ENCODE measurements at regions not wholly inside any gene's neighbourhood (a gene's known extent, or its start where the extent isn't known, plus 50 kb on each side); places are given as distances from the start of the nearest gene placed in this dataset.
A peak's percentile ranks its signal among the peaks of the same experiment; 100 is the strongest.

DNA sequence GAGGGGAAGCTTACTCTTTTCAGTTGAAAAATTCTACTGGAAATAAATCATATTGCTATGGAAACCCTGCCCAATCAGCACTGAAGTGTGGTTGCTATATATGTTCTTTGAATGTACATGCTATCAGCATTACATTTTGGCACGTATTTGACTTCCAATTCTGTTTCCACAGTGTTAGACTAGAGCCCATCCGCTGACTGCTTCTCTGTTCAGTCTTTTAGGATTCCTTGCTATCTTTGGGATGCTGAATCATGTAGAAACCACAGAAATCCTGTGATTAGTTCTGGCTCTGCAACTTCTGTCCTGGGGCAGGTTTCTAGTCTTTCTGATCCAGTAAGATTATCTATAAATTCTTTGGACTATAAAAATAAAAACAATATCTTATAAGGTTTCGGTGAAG lies 128.2 kb upstream of the SLC7A14 start:
- CTCF ChIA-PET (ENCODE audit: low intra/inter-chr PET ratio) = no interaction called here
- TF ChIP-seq, protein P1, sequence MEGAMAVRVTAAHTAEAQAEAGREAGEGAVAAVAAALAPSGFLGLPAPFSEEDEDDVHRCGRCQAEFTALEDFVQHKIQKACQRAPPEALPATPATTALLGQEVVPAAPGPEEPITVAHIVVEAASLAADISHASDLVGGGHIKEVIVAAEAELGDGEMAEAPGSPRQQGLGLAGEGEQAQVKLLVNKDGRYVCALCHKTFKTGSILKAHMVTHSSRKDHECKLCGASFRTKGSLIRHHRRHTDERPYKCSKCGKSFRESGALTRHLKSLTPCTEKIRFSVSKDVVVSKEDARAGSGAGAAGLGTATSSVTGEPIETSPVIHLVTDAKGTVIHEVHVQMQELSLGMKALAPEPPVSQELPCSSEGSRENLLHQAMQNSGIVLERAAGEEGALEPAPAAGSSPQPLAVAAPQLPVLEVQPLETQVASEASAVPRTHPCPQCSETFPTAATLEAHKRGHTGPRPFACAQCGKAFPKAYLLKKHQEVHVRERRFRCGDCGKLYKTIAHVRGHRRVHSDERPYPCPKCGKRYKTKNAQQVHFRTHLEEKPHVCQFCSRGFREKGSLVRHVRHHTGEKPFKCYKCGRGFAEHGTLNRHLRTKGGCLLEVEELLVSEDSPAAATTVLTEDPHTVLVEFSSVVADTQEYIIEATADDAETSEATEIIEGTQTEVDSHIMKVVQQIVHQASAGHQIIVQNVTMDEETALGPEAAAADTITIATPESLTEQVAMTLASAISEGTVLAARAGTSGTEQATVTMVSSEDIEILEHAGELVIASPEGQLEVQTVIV (CRISPR knock-in tag; IDR thresholded peaks at IDR 0.05; ENCODE audit: borderline replicate concordance) = no peak
- TF ChIP-seq KDM4B (IDR thresholded peaks at IDR 0.05; ENCODE audit: borderline replicate concordance in 2 of 2, low read depth in 1 of 2) (no peak), MYNN (IDR thresholded peaks at IDR 0.05) (no peak), MYNN (CRISPR knock-in tag; IDR thresholded peaks at IDR 0.05) (no peak), PTBP1 (IDR thresholded peaks at IDR 0.05; ENCODE audit: low read depth, low read length) (no peak), RCOR1 (IDR thresholded peaks at IDR 0.05; ENCODE audit: borderline replicate concordance in 1 of 2, low read depth in 2 of 2, low read length in 2 of 2) (peak in 1 of 2 experiments; percentile 95; a peak in 3 of 4 replicates), SREBF1 (IDR thresholded peaks at IDR 0.05; ENCODE audit: borderline replicate concordance, low read depth, low read length) (no peak), CBFB (CRISPR knock-in tag; IDR thresholded peaks at IDR 0.05) (no peak), PML (IDR thresholded peaks at IDR 0.05; ENCODE audit: low read length) (no peak), MAFG (tag; conservative IDR thresholded peaks at IDR 0.05) (peak; percentile 41; the same call in 1 of the 2 replicates), EP300 (IDR thresholded peaks at IDR 0.05; ENCODE audit: low read length) (no peak), ESRRA (IDR thresholded peaks at IDR 0.05; ENCODE audit: borderline replicate concordance, low read depth) (peak; percentile 23; the same call in 1 of the 2 replicates), NONO (IDR thresholded peaks at IDR 0.05; ENCODE audit: low read depth in 2 of 2, low read length in 1 of 2) (no peak)
- TF ChIP-seq, protein P2, sequence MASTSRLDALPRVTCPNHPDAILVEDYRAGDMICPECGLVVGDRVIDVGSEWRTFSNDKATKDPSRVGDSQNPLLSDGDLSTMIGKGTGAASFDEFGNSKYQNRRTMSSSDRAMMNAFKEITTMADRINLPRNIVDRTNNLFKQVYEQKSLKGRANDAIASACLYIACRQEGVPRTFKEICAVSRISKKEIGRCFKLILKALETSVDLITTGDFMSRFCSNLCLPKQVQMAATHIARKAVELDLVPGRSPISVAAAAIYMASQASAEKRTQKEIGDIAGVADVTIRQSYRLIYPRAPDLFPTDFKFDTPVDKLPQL (IDR thresholded peaks at IDR 0.05; ENCODE audit: extremely low read depth, insufficient read length) = no peak
- TF ChIP-seq, protein P3, sequence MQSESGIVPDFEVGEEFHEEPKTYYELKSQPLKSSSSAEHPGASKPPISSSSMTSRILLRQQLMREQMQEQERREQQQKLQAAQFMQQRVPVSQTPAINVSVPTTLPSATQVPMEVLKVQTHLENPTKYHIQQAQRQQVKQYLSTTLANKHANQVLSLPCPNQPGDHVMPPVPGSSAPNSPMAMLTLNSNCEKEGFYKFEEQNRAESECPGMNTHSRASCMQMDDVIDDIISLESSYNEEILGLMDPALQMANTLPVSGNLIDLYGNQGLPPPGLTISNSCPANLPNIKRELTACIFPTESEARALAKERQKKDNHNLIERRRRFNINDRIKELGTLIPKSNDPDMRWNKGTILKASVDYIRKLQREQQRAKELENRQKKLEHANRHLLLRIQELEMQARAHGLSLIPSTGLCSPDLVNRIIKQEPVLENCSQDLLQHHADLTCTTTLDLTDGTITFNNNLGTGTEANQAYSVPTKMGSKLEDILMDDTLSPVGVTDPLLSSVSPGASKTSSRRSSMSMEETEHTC (IDR thresholded peaks at IDR 0.05) = no peak
- TF ChIP-seq, protein P4, sequence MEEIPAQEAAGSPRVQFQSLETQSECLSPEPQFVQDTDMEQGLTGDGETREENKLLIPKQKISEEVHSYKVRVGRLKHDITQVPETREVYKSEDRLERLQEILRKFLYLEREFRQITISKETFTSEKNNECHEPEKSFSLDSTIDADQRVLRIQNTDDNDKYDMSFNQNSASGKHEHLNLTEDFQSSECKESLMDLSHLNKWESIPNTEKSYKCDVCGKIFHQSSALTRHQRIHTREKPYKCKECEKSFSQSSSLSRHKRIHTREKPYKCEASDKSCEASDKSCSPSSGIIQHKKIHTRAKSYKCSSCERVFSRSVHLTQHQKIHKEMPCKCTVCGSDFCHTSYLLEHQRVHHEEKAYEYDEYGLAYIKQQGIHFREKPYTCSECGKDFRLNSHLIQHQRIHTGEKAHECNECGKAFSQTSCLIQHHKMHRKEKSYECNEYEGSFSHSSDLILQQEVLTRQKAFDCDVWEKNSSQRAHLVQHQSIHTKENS (CRISPR knock-in tag; IDR thresholded peaks at IDR 0.05) = no peak
- TF ChIP-seq, protein P5, sequence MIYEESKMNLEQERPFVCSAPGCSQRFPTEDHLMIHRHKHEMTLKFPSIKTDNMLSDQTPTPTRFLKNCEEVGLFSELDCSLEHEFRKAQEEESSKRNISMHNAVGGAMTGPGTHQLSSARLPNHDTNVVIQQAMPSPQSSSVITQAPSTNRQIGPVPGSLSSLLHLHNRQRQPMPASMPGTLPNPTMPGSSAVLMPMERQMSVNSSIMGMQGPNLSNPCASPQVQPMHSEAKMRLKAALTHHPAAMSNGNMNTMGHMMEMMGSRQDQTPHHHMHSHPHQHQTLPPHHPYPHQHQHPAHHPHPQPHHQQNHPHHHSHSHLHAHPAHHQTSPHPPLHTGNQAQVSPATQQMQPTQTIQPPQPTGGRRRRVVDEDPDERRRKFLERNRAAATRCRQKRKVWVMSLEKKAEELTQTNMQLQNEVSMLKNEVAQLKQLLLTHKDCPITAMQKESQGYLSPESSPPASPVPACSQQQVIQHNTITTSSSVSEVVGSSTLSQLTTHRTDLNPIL (CRISPR knock-in tag; IDR thresholded peaks at IDR 0.05) = no peak

More for the DNA sequence above, 128.2 kb upstream of the SLC7A14 start:
- Histone ChIP-seq H3K9me1 (ENCODE audit: control insufficient read depth, insufficient read depth, low read length) (no peaks in the 10 kb centered on the region), H3K4me1 (replicated peaks in 1 of 2; ENCODE audit: control insufficient read depth in 2 of 2, insufficient read depth in 2 of 2, low read length in 2 of 2) (peaks cover 6 to 19% of the 10 kb centered on the region in 2 experiments; a peak in 4 of 5 replicates), H3K4me3 (no peak overlapping the region), H3K79me2 (ENCODE audit: control insufficient read depth, insufficient read depth, low read length) (no peaks in the 10 kb centered on the region), H3K4me2 (ENCODE audit: insufficient read depth, low read length) (no peak overlapping the region), H3K36me3 (ENCODE audit: control insufficient read depth, insufficient read depth, low read length) (no peaks in the 10 kb centered on the region), H2AFZ (ENCODE audit: low read depth, low read length) (no peak overlapping the region), H4K20me1 (replicated peaks; ENCODE audit: control insufficient read depth, insufficient read depth, low read length) (no peaks in the 10 kb centered on the region), H3K27ac (ENCODE audit: extremely low read depth, low read depth, low read length) (no peak overlapping the region), H3K27me3 (ENCODE audit: control insufficient read depth in 2 of 2, insufficient read depth in 2 of 2, low read length in 2 of 2) (no peaks in the 10 kb centered on the region), H3K9ac (ENCODE audit: insufficient read depth in 1 of 2, low read depth in 2 of 2, low read length in 2 of 2) (no peak overlapping the region), H3K9me3 (replicated peaks; ENCODE audit: control insufficient read depth, insufficient read depth, low read depth, low read length) (0 out of 2 replicates have a peak, but pooled peaks cover 2% of the 10 kb centered on the region)
- in situ Hi-C loops (cut with MboI) = no loop called here
- 32% methylated on average over 3 of the region's 3 CpGs for WGBS (ENCODE audit: insufficient coverage, low coverage, missing lambda C conversion rate)
- intact Hi-C loops (cut with micrococcal nuclease) = no loop called here
- DNase-seq (ENCODE audit: extremely low read depth in 1 of 4, low spot score in 3 of 4) = no peak
- POLR2A ChIA-PET = interaction anchor here (1.3 kb wide), 1 partner anchor 300 kb away, joined by 3 read pairs; no protein-coding TSS in a partner anchor
- BruUV-seq (replicated peaks) = no TSS peak
- no peak for ATAC-seq
- no peak for FAIRE-seq

Measured in K562 (cell line).